ENCODE measurements at regions not wholly inside any gene's neighbourhood (a gene's known extent, or its start where the extent isn't known, plus 50 kb on each side); places are given as distances from the start of the nearest gene placed in this dataset.
"Not testable (repeated sequence)": the region's sequence is repeated elsewhere in the genome, so short reads cannot be mapped to it uniquely, and the experiment has no call there.

- Histone ChIP-seq H3K9me3 (no peaks in the 10 kb centered on the region), H3K4me1 (no peaks in the 10 kb centered on the region), H3K4me3 (no peak overlapping the region), H3K27me3 (no peaks in the 10 kb centered on the region), H3K36me3 (no peaks in the 10 kb centered on the region), H3K27ac (no peak overlapping the region)
- intact Hi-C loops (cut with DNase I) = no loop called here
- no peak for TF ChIP-seq CTCF (IDR thresholded peaks at IDR 0.05)
- no peak for TF ChIP-seq POLR2AphosphoS5 (IDR thresholded peaks at IDR 0.05; ENCODE audit: insufficient read depth in 1 of 2, low read depth in 1 of 2)
- no peak for TF ChIP-seq POLR2A (IDR thresholded peaks at IDR 0.05)
- DNase-seq (ENCODE audit: extremely low spot score in 2 of 2) = no peak
Observed at GRCh38 chr14:43568022-43568421, 939.1 kb downstream of the FSCB start.

- Histone ChIP-seq H3K27me3 (no peaks in the 10 kb centered on the region), H3K4me3 (no peak overlapping the region), H3K4me1 (no peaks in the 10 kb centered on the region), H3K9me3 (no peaks in the 10 kb centered on the region), H3K27ac (no peak overlapping the region), H3K36me3 (no peaks in the 10 kb centered on the region)
- intact Hi-C loops (cut with DNase I) = no loop called here
- DNase-seq (ENCODE audit: extremely low spot score in 2 of 2) = no peak
- no peak for TF ChIP-seq POLR2AphosphoS5 (IDR thresholded peaks at IDR 0.05; ENCODE audit: insufficient read depth in 1 of 2, low read depth in 1 of 2)
- TF ChIP-seq CTCF (IDR thresholded peaks at IDR 0.05) = no peak
- TF ChIP-seq POLR2A (IDR thresholded peaks at IDR 0.05) = no peak
Observed at GRCh38 chr14:43548368-43548767, 958.7 kb downstream of the FSCB start.

- H3K27me3 ChIP-seq; H3K4me3 ChIP-seq; intact Hi-C loops (cut with DNase I); DNase-seq (ENCODE audit: extremely low spot score in 2 of 2); H3K27ac ChIP-seq; H3K36me3 ChIP-seq; H3K9me3 ChIP-seq; H3K4me1 ChIP-seq: not testable (repeated sequence)
Observed at GRCh38 chr14:43547596-43547995, 959.5 kb downstream of the FSCB start.

- DNase-seq (ENCODE audit: extremely low spot score in 2 of 2) = no peak
- intact Hi-C loops (cut with DNase I) = no loop called here
- no peaks in the 10 kb centered on the region for H3K27me3 ChIP-seq
- TF ChIP-seq POLR2A (IDR thresholded peaks at IDR 0.05) (no peak), CTCF (IDR thresholded peaks at IDR 0.05) (no peak), POLR2AphosphoS5 (IDR thresholded peaks at IDR 0.05; ENCODE audit: insufficient read depth in 1 of 2, low read depth in 1 of 2) (no peak)
- H3K4me3 ChIP-seq = no peak overlapping the region
- no peaks in the 10 kb centered on the region for H3K9me3 ChIP-seq
- no peak overlapping the region for H3K27ac ChIP-seq
- H3K4me1 ChIP-seq = no peaks in the 10 kb centered on the region
- H3K36me3 ChIP-seq = no peaks in the 10 kb centered on the region
Observed at GRCh38 chr14:43541356-43541755, 965.7 kb downstream of the FSCB start.

GRCh38 chr14:43540948-43541347, 966.1 kb downstream of the FSCB start:
- no peaks in the 10 kb centered on the region for H3K36me3 ChIP-seq
- intact Hi-C loops (cut with DNase I) = no loop called here
- no peaks in the 10 kb centered on the region for H3K9me3 ChIP-seq
- TF ChIP-seq POLR2AphosphoS5 (IDR thresholded peaks at IDR 0.05; ENCODE audit: insufficient read depth in 1 of 2, low read depth in 1 of 2) = no peak
- TF ChIP-seq POLR2A (IDR thresholded peaks at IDR 0.05) = no peak
- no peak for TF ChIP-seq CTCF (IDR thresholded peaks at IDR 0.05)
- no peaks in the 10 kb centered on the region for H3K4me1 ChIP-seq
- no peak overlapping the region for H3K27ac ChIP-seq
- no peaks in the 10 kb centered on the region for H3K27me3 ChIP-seq
- H3K4me3 ChIP-seq = no peak overlapping the region
- no peak for DNase-seq (ENCODE audit: extremely low spot score in 2 of 2)

GRCh38 chr14:43539210-43539609, 967.9 kb downstream of the FSCB start:
- DNase-seq (ENCODE audit: extremely low spot score in 2 of 2) = no peak
- H3K27me3 ChIP-seq = no peaks in the 10 kb centered on the region
- intact Hi-C loops (cut with DNase I) = no loop called here
- H3K36me3 ChIP-seq = no peaks in the 10 kb centered on the region
- no peak overlapping the region for H3K27ac ChIP-seq
- H3K9me3 ChIP-seq = no peaks in the 10 kb centered on the region
- no peak for TF ChIP-seq POLR2A (IDR thresholded peaks at IDR 0.05)
- TF ChIP-seq CTCF (IDR thresholded peaks at IDR 0.05) = peak in 1 of 3 experiments; percentile 34
- peak overlapping the region in 1 of 2 donors; percentile 2 for H3K4me3 ChIP-seq
- no peaks in the 10 kb centered on the region for H3K4me1 ChIP-seq
